ENCODE measurements at regions not wholly inside any gene's neighbourhood (a gene's known extent, or its start where the extent isn't known, plus 50 kb on each side); places are given as distances from the start of the nearest gene placed in this dataset.
A peak's percentile ranks its signal among the peaks of the same experiment; 100 is the strongest.

- Histone ChIP-seq H3K27ac (no peak overlapping the region), H3K4me3 (ENCODE audit: low read depth, low read length) (no peak overlapping the region), H3K27me3 (replicated peaks) (no peaks in the 10 kb centered on the region), H3K36me3 (replicated peaks) (no peaks in the 10 kb centered on the region)
- in situ Hi-C loops (cut with HindIII; ENCODE audit: low pct_ligation_motif_present, low sequenced_read_pairs): no loop called here
- TF ChIP-seq CTCF (IDR thresholded peaks at IDR 0.05; ENCODE audit: low read depth, low read length, missing control alignments): no peak
- no peak for DNase-seq
Observed at GRCh38 chr2:128598862-128599441, 280.3 kb upstream of the HS6ST1 start.

- in situ Hi-C loops (cut with HindIII; ENCODE audit: low pct_ligation_motif_present, low sequenced_read_pairs): no loop called here
- Histone ChIP-seq H3K36me3 (replicated peaks) (no peaks in the 10 kb centered on the region), H3K27me3 (replicated peaks) (no peaks in the 10 kb centered on the region), H3K27ac (no peak overlapping the region), H3K4me3 (ENCODE audit: low read depth, low read length) (no peak overlapping the region)
- TF ChIP-seq CTCF (IDR thresholded peaks at IDR 0.05; ENCODE audit: low read depth, low read length, missing control alignments): no peak
- no peak for DNase-seq
Observed at GRCh38 chr2:128599700-128600099, 281.0 kb upstream of the HS6ST1 start.

GRCh38 chr2:128600581-128601297 lies 282.1 kb upstream of the HS6ST1 start:
- Histone ChIP-seq H3K36me3 (replicated peaks) (no peaks in the 10 kb centered on the region), H3K4me3 (ENCODE audit: low read depth, low read length) (no peak overlapping the region), H3K27ac (no peak overlapping the region), H3K27me3 (replicated peaks) (no peaks in the 10 kb centered on the region)
- DNase-seq: peak; percentile 37
- in situ Hi-C loops (cut with HindIII; ENCODE audit: low pct_ligation_motif_present, low sequenced_read_pairs): no loop called here
- no peak for TF ChIP-seq CTCF (IDR thresholded peaks at IDR 0.05; ENCODE audit: low read depth, low read length, missing control alignments)

GRCh38 chr2:128601298-128602037 lies 282.8 kb upstream of the HS6ST1 start:
- TF ChIP-seq CTCF (IDR thresholded peaks at IDR 0.05; ENCODE audit: low read depth, low read length, missing control alignments): no peak
- Histone ChIP-seq H3K36me3 (replicated peaks) (no peaks in the 10 kb centered on the region), H3K27me3 (replicated peaks) (no peaks in the 10 kb centered on the region), H3K4me3 (ENCODE audit: low read depth, low read length) (no peak overlapping the region), H3K27ac (no peak overlapping the region)
- DNase-seq: no peak
- in situ Hi-C loops (cut with HindIII; ENCODE audit: low pct_ligation_motif_present, low sequenced_read_pairs): no loop called here

- no peaks in the 10 kb centered on the region for H3K27me3 ChIP-seq (replicated peaks)
Observed at GRCh38 chr2:128602038-128602698, 283.5 kb upstream of the HS6ST1 start.

More at GRCh38 chr2:128602038-128602698, 283.5 kb upstream of the HS6ST1 start:
- no peak for DNase-seq
- Histone ChIP-seq H3K27ac (no peak overlapping the region), H3K36me3 (replicated peaks) (no peaks in the 10 kb centered on the region), H3K4me3 (ENCODE audit: low read depth, low read length) (no peak overlapping the region)
- no peak for TF ChIP-seq CTCF (IDR thresholded peaks at IDR 0.05; ENCODE audit: low read depth, low read length, missing control alignments)
- in situ Hi-C loops (cut with HindIII; ENCODE audit: low pct_ligation_motif_present, low sequenced_read_pairs): no loop called here

Data from brain microvascular endothelial cell (primary cell).